Loucy (cell line): ENCODE measurements at regions not wholly inside any gene's neighbourhood (a gene's known extent, or its start where the extent isn't known, plus 50 kb on each side); places are given as distances from the start of the nearest gene placed in this dataset.

Source experiments
- H2AFZ ChIP-seq: fragments of 200-600 bp; sonication (generic); 2 replicates; pipeline ENCODE4 v1.6.0; 2016; ENCODE audit warnings: antibody characterized with exemption, mild to moderate bottlenecking, low read length, moderate library complexity
- H3F3A ChIP-seq: fragments of 200-600 bp; 2 replicates; pipeline ENCODE4 v1.6.0; 2016; ENCODE audit warnings: antibody characterized with exemption, low read depth, mild to moderate bottlenecking
- H3K27me3 ChIP-seq: fragments of 200-600 bp; sonication (generic); 2 replicates; pipeline ENCODE4 v1.6.1; 2014; ENCODE audit warnings: low read length, mild to moderate bottlenecking; ENCODE audit not compliant: insufficient read depth, poor library complexity, severe bottlenecking
- H3K36me3 ChIP-seq: fragments of 200-600 bp; sonication (generic); 2 replicates; pipeline ENCODE4 v1.6.1; 2016; ENCODE audit warnings: low read length; ENCODE audit not compliant: insufficient read depth
- H3K4me1 ChIP-seq: fragments of 200-600 bp; sonication (generic); 2 replicates; pipeline ENCODE4 v1.5.1; 2014; ENCODE audit warnings: low read length, mild to moderate bottlenecking; ENCODE audit not compliant: insufficient read depth, poor library complexity, severe bottlenecking
- H3K4me2 ChIP-seq: fragments of 200-600 bp; sonication (generic); 2 replicates; pipeline ENCODE4 v1.6.0; 2014; ENCODE audit warnings: antibody characterized with exemption, low read length, low read depth, mild to moderate bottlenecking; ENCODE audit not compliant: poor library complexity, severe bottlenecking
- H3K4me3 ChIP-seq: fragments of 200-600 bp; sonication (generic); 2 replicates; pipeline ENCODE4 v1.5.1; 2014; ENCODE audit warnings: low read length, mild to moderate bottlenecking, mixed read lengths; ENCODE audit not compliant: poor library complexity, severe bottlenecking
- H3K79me2 ChIP-seq: fragments of 200-600 bp; sonication (generic); 2 replicates; pipeline ENCODE4 v1.6.1; 2014; ENCODE audit warnings: low read length; ENCODE audit not compliant: insufficient read depth
- H3K9ac ChIP-seq: fragments of 200-600 bp; sonication (generic); 2 replicates; pipeline ENCODE4 v1.6.0; 2014; ENCODE audit warnings: mild to moderate bottlenecking, low read depth, low read length, moderate library complexity; ENCODE audit not compliant: poor library complexity, severe bottlenecking
- H3K9me2 ChIP-seq: fragments of 200-600 bp; sonication (generic); replicated peaks from 2 replicates; pipeline ENCODE4 v1.6.1; 2016; ENCODE audit warnings: low read depth, low read length, mixed read lengths
- H3K9me3 ChIP-seq: fragments of 200-600 bp; sonication (generic); 2 replicates; pipeline ENCODE4 v1.6.1; 2014; ENCODE audit warnings: mild to moderate bottlenecking, antibody characterized with exemption, low read length, low read depth; ENCODE audit not compliant: insufficient read depth
- H4K20me1 ChIP-seq: fragments of 200-600 bp; sonication (generic); 2 replicates; pipeline ENCODE4 v1.6.0; 2014; ENCODE audit warnings: antibody characterized with exemption, low read length, mild to moderate bottlenecking; ENCODE audit not compliant: insufficient read depth, poor library complexity, severe bottlenecking
- EZH2phosphoT487 ChIP-seq: fragments of 200-600 bp; IDR thresholded peaks from 2 replicates; pipeline ENCODE4 v1.6.1; 2018; ENCODE audit warnings: antibody characterized with exemption, mild to moderate bottlenecking, moderate library complexity, borderline replicate concordance
- TF ChIP-seq, protein P1 (sequence below): fragments of 200-600 bp; sonication (generic); conservative IDR thresholded peaks from 2 replicates; pipeline ENCODE4 v1.5.1; 2014; ENCODE audit warnings: mild to moderate bottlenecking, antibody characterized with exemption, low read length

DNA sequence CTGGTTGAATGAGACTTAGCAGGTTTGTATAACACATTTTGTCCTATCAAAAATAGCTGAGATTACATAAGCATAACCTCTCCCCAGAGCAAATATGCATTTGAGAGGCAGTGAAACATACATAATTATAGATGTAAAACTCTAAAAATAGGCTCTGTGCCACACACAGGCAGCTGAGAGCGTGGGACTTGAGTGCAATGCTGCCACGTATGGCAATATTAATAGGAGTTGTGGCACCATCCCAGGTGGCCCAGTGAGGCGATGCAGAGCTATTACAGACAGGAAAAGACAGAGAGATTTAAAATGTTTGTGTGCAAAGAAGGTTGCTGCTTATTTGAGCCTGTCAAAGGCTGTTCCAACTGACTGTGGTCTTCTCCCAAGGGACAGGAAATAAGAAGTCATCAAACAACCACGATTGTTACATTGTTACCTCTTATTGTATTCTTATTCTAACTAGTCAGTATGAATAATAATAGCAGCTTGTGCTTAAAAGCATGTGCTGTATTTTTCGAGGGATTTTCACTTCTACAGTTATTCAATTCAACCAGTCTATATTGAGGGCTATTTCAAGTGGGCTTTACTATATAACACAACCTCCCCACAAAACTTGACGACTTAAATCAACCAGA lies 116.5 kb downstream of the SALL1 start:
- Histone ChIP-seq H4K20me1 (no peaks in the 10 kb centered on the region), H3K4me2 (no peak overlapping the region), H3K36me3 (no peaks in the 10 kb centered on the region), H3F3A (no peaks in the 10 kb centered on the region), H2AFZ (no peak overlapping the region), H3K9me3 (no peaks in the 10 kb centered on the region), H3K9me2 (no peaks in the 10 kb centered on the region), H3K4me1 (no peaks in the 10 kb centered on the region), H3K4me3 (no peak overlapping the region), H3K27me3 (no peaks in the 10 kb centered on the region), H3K9ac (no peak overlapping the region), H3K79me2 (no peaks in the 10 kb centered on the region)
- no peak for TF ChIP-seq EZH2phosphoT487
- TF ChIP-seq, protein P1, sequence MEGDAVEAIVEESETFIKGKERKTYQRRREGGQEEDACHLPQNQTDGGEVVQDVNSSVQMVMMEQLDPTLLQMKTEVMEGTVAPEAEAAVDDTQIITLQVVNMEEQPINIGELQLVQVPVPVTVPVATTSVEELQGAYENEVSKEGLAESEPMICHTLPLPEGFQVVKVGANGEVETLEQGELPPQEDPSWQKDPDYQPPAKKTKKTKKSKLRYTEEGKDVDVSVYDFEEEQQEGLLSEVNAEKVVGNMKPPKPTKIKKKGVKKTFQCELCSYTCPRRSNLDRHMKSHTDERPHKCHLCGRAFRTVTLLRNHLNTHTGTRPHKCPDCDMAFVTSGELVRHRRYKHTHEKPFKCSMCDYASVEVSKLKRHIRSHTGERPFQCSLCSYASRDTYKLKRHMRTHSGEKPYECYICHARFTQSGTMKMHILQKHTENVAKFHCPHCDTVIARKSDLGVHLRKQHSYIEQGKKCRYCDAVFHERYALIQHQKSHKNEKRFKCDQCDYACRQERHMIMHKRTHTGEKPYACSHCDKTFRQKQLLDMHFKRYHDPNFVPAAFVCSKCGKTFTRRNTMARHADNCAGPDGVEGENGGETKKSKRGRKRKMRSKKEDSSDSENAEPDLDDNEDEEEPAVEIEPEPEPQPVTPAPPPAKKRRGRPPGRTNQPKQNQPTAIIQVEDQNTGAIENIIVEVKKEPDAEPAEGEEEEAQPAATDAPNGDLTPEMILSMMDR: no peak

DNA sequence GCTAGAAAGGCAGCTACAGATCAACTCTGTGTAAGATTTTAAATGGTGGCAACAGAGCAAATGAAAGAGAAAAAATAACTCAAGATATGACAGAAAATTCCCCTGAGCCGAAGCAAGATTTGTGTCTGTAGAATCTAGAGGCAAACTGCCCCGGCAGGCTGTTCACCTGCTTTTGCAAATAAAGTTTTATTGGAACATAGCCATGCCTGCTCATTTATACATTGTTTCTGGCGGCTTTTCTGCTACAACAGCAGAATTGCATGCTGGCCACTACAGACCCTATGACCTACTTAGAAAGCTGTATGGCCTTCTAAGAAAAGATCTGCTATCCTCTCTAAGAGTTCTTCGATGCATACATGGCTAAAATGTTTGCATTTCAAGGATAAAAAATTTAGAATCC lies 119.5 kb downstream of the SALL1 start:
- H3K4me3 ChIP-seq: no peak overlapping the region
- no peaks in the 10 kb centered on the region for H3K27me3 ChIP-seq
- no peaks in the 10 kb centered on the region for H3K9me3 ChIP-seq
- no peaks in the 10 kb centered on the region for H4K20me1 ChIP-seq
- no peaks in the 10 kb centered on the region for H3K4me1 ChIP-seq
- H2AFZ ChIP-seq: no peak overlapping the region
- no peak for TF ChIP-seq EZH2phosphoT487
- TF ChIP-seq, protein P1: no peak
- no peak overlapping the region for H3K9ac ChIP-seq
- no peaks in the 10 kb centered on the region for H3K9me2 ChIP-seq
- no peak overlapping the region for H3K4me2 ChIP-seq
- no peaks in the 10 kb centered on the region for H3K36me3 ChIP-seq
- H3F3A ChIP-seq: no peaks in the 10 kb centered on the region
- H3K79me2 ChIP-seq: no peaks in the 10 kb centered on the region

DNA sequence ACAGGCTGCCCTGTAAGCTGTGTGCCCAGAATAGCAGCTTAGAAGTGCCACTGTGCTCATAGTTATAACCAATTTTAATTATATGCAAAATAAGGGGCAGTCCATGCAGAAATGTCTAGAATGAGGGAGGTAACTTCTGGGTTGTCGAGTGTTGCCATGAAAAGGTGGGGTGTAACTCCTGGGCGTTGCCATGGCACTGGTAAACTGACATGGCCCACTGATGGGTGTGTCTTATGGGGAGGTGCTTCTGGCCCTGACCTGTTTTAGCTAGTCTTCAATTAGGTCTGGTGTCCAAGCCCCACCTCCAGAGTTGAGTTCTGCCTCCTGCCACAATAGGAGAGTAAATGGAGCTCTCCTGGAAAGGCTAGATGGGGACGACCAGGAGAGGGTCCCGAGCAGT lies 120.6 kb downstream of the SALL1 start:
- no peaks in the 10 kb centered on the region for H3K4me1 ChIP-seq
- no peaks in the 10 kb centered on the region for H3K27me3 ChIP-seq
- no peak overlapping the region for H2AFZ ChIP-seq
- no peaks in the 10 kb centered on the region for H4K20me1 ChIP-seq
- H3K4me3 ChIP-seq: no peak overlapping the region
- no peak for TF ChIP-seq EZH2phosphoT487
- TF ChIP-seq, protein P1: no peak
- H3K9me2 ChIP-seq: no peaks in the 10 kb centered on the region
- H3K9ac ChIP-seq: no peak overlapping the region
- no peaks in the 10 kb centered on the region for H3K9me3 ChIP-seq
- H3K4me2 ChIP-seq: no peak overlapping the region
- H3K36me3 ChIP-seq: no peaks in the 10 kb centered on the region
- no peaks in the 10 kb centered on the region for H3F3A ChIP-seq
- no peaks in the 10 kb centered on the region for H3K79me2 ChIP-seq
